ENCODE measurements at regions not wholly inside any gene's neighbourhood (a gene's known extent, or its start where the extent isn't known, plus 50 kb on each side); places are given as distances from the start of the nearest gene placed in this dataset.

DNA sequence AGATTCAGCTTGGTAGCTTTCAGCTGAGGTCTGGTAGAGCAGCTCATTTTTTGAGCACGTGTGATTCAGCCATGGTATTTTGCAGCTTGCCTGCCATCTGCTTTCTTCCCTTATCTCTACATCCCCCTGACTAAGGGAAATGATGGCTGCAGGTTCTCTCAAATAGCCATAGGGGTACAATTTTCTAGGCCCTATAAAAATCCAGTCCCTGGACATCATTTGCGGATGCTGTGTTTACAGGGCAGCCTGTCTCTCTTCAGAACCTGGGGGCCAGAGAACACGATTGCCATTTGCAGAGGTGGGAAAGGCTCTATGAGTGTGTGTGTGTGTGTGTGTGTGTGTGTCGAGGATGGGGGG, 442.7 kb upstream of the MEIS1 start:
- TF ChIP-seq, protein P1, sequence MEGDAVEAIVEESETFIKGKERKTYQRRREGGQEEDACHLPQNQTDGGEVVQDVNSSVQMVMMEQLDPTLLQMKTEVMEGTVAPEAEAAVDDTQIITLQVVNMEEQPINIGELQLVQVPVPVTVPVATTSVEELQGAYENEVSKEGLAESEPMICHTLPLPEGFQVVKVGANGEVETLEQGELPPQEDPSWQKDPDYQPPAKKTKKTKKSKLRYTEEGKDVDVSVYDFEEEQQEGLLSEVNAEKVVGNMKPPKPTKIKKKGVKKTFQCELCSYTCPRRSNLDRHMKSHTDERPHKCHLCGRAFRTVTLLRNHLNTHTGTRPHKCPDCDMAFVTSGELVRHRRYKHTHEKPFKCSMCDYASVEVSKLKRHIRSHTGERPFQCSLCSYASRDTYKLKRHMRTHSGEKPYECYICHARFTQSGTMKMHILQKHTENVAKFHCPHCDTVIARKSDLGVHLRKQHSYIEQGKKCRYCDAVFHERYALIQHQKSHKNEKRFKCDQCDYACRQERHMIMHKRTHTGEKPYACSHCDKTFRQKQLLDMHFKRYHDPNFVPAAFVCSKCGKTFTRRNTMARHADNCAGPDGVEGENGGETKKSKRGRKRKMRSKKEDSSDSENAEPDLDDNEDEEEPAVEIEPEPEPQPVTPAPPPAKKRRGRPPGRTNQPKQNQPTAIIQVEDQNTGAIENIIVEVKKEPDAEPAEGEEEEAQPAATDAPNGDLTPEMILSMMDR (IDR thresholded peaks at IDR 0.05), result no peak
- TF ChIP-seq TCF7L2 (IDR thresholded peaks at IDR 0.05; ENCODE audit: low read depth, low read length) (no peak), POLR2AphosphoS5 (IDR thresholded peaks at IDR 0.05; ENCODE audit: low read depth, low read length) (no peak), SIN3A (IDR thresholded peaks at IDR 0.05; ENCODE audit: borderline replicate concordance, insufficient read depth, low read depth, low read length) (no peak), REST (IDR thresholded peaks at IDR 0.05; ENCODE audit: insufficient read depth in 1 of 2, low read depth in 2 of 2, low read length in 1 of 2) (no peak)

Measured in Panc1 (cell line).